SU-DHL-6 (cell line): ENCODE measurements at regions not wholly inside any gene's neighbourhood (a gene's known extent, or its start where the extent isn't known, plus 50 kb on each side); places are given as distances from the start of the nearest gene placed in this dataset.

Source experiments
- H2AFZ ChIP-seq: fragments of 200-600 bp; sonication (generic); 2 replicates; pipeline ENCODE4 v1.6.1; 2014; ENCODE audit warnings: low read depth, mild to moderate bottlenecking, moderate library complexity, mixed read lengths, antibody characterized with exemption, low read length; ENCODE audit not compliant: severe bottlenecking
- H3F3A ChIP-seq: fragments of 200-600 bp; shearing (Covaris generic); 2 replicates; pipeline ENCODE4 v1.6.0; 2016; ENCODE audit warnings: antibody characterized with exemption, mild to moderate bottlenecking; ENCODE audit not compliant: insufficient read depth
- H3K27ac ChIP-seq: fragments of 200-600 bp; sonication (generic); 2 replicates; pipeline ENCODE4 v1.5.1; 2016; ENCODE audit warnings: low read depth, mild to moderate bottlenecking, low read length, moderate library complexity, mixed read lengths
- H3K27me3 ChIP-seq: fragments of 200-600 bp; sonication (generic), shearing (Covaris generic); 2 replicates; pipeline ENCODE4 v1.6.0; 2014; ENCODE audit warnings: mild to moderate bottlenecking, low read length
- H3K36me3 ChIP-seq: fragments of 200-600 bp; sonication (generic); 2 replicates; pipeline ENCODE4 v1.6.1; 2014; ENCODE audit warnings: mild to moderate bottlenecking, low read length, mixed read lengths
- H3K4me2 ChIP-seq: fragments of 300-600, 200-600 bp; shearing (Covaris generic), sonication (generic); 2 replicates; pipeline ENCODE4 v1.6.0; 2014; ENCODE audit warnings: low read length, low read depth, mild to moderate bottlenecking; ENCODE audit not compliant: poor library complexity, severe bottlenecking
- H3K4me3 ChIP-seq: fragments of 200-600 bp; sonication (generic); 2 replicates; pipeline ENCODE4 v1.5.1; 2014; ENCODE audit warnings: antibody characterized with exemption, low read length, mild to moderate bottlenecking, mixed read lengths; ENCODE audit not compliant: insufficient read depth, poor library complexity, severe bottlenecking
- H3K79me2 ChIP-seq: fragments of 200-600 bp; sonication (generic); 2 replicates; pipeline ENCODE4 v1.6.1; 2014; ENCODE audit warnings: mild to moderate bottlenecking, low read length, moderate library complexity; ENCODE audit not compliant: insufficient read depth
- H3K9ac ChIP-seq: fragments of 200-600 bp; sonication (generic); 2 replicates; pipeline ENCODE4 v1.7.0; 2014; ENCODE audit warnings: mild to moderate bottlenecking, low read length
- H3K9me2 ChIP-seq: fragments of 200-600 bp; sonication (generic); replicated peaks from 2 replicates; pipeline ENCODE4 v1.6.1; 2014; ENCODE audit warnings: low read length; ENCODE audit not compliant: insufficient read depth
- H3K9me3 ChIP-seq: fragments of 200-600 bp; sonication (generic); 2 replicates; pipeline ENCODE4 v1.6.1; 2014; ENCODE audit warnings: low read length, mixed read lengths; ENCODE audit not compliant: insufficient read depth
- H4K20me1 ChIP-seq: fragments of 200-600 bp; sonication (generic); 2 replicates; pipeline ENCODE4 v1.6.1; 2014; ENCODE audit warnings: low read depth, mild to moderate bottlenecking, antibody characterized with exemption, low read length, moderate library complexity, mixed read lengths
- CTCF ChIP-seq: fragments of 200-600 bp; sonication (generic); IDR thresholded peaks from one replicate; pipeline ENCODE4 v1.5.1; 2017; ENCODE audit warnings: antibody characterized with exemption, mild to moderate bottlenecking, low read length, moderate library complexity; ENCODE audit not compliant: insufficient read depth, poor library complexity, severe bottlenecking
- EZH2phosphoT487 ChIP-seq: fragments of 200-600 bp; sonication (generic), shearing (Covaris generic); conservative IDR thresholded peaks from 2 replicates; pipeline ENCODE4 v1.6.1; 2018; ENCODE audit warnings: mild to moderate bottlenecking, antibody characterized with exemption, low read length, moderate library complexity, mixed read lengths

- H3K9ac ChIP-seq, result no peak overlapping the region
- no peaks in the 10 kb centered on the region for H3K79me2 ChIP-seq
- no peak overlapping the region for H3K4me3 ChIP-seq
- no peaks in the 10 kb centered on the region for H3K9me2 ChIP-seq
- no peak overlapping the region for H2AFZ ChIP-seq
- no peaks in the 10 kb centered on the region for H4K20me1 ChIP-seq
- H3K4me2 ChIP-seq, result no peak overlapping the region
- TF ChIP-seq EZH2phosphoT487, result no peak
- TF ChIP-seq CTCF, result no peak
- H3F3A ChIP-seq, result no peaks in the 10 kb centered on the region
- no peaks in the 10 kb centered on the region for H3K9me3 ChIP-seq
- H3K36me3 ChIP-seq, result 0 out of 2 replicates have a peak, but pooled peaks cover 2% of the 10 kb centered on the region
- no peak overlapping the region for H3K27ac ChIP-seq
- no peaks in the 10 kb centered on the region for H3K27me3 ChIP-seq
These were observed 563.4 kb downstream of the ZNF804A start for GRCh38 chr2:185161701-185162100.

GRCh38 chr2:185174353-185174752, 564.3 kb upstream of the FSIP2 start:
- Histone ChIP-seq H3K4me3 (no peak overlapping the region), H3K36me3 (no peaks in the 10 kb centered on the region), H3K9me2 (no peaks in the 10 kb centered on the region), H3K9me3 (no peaks in the 10 kb centered on the region), H2AFZ (no peak overlapping the region), H3K79me2 (no peaks in the 10 kb centered on the region), H4K20me1 (no peaks in the 10 kb centered on the region), H3F3A (no peaks in the 10 kb centered on the region), H3K27me3 (no peaks in the 10 kb centered on the region), H3K9ac (no peak overlapping the region), H3K27ac (no peak overlapping the region), H3K4me2 (no peak overlapping the region)
- TF ChIP-seq EZH2phosphoT487 (no peak), CTCF (no peak)

- H3K27me3 ChIP-seq, result no peaks in the 10 kb centered on the region
- TF ChIP-seq CTCF (no peak), EZH2phosphoT487 (no peak)
- no peak overlapping the region for H3K27ac ChIP-seq
- H3K4me3 ChIP-seq, result no peak overlapping the region
- no peaks in the 10 kb centered on the region for H3K36me3 ChIP-seq
- no peaks in the 10 kb centered on the region for H4K20me1 ChIP-seq
- H3K9me3 ChIP-seq, result no peaks in the 10 kb centered on the region
- no peak overlapping the region for H3K4me2 ChIP-seq
- no peaks in the 10 kb centered on the region for H3F3A ChIP-seq
- no peak overlapping the region for H3K9ac ChIP-seq
- no peaks in the 10 kb centered on the region for H3K9me2 ChIP-seq
- no peak overlapping the region for H2AFZ ChIP-seq
- no peaks in the 10 kb centered on the region for H3K79me2 ChIP-seq
These were observed 558.9 kb upstream of the FSIP2 start for GRCh38 chr2:185179743-185180142.
